ENCODE measurements at regions not wholly inside any gene's neighbourhood (a gene's known extent, or its start where the extent isn't known, plus 50 kb on each side); places are given as distances from the start of the nearest gene placed in this dataset.

GRCh38 chr14:38877744-38878388 lies 225.2 kb downstream of the SEC23A start:
- no peak for TF ChIP-seq CTCF (tag by site-specific recombination; IDR thresholded peaks at IDR 0.05)
- no peak for TF ChIP-seq ZNF658 (tag by site-specific recombination; IDR thresholded peaks at IDR 0.05)

Measured in HEK293 (cell line).